ENCODE measurements at regions not wholly inside any gene's neighbourhood (a gene's known extent, or its start where the extent isn't known, plus 50 kb on each side); places are given as distances from the start of the nearest gene placed in this dataset.
"Not testable (repeated sequence)": the region's sequence is repeated elsewhere in the genome, so short reads cannot be mapped to it uniquely, and the experiment has no call there.

DNA sequence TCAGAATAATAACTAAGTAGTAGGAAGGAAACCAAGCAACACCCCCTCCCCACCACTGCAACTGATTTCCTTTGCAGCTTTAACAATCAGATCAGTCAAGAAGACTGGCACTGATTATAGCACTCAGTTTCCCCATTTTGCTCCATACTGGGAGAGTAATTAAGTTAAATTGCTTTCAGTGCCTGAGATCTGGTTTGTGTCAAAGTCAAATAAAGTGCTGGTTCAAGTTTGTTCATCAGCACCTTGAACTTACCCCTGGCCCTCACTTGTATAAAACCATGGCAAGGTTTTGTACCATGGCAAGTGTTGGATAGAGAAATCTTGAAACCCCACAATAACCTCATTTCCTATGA, 290.2 kb upstream of the SEMA6A start:
- DNase-seq = no peak
- no peak overlapping the region for H3K27ac ChIP-seq (ENCODE audit: low read length)
- H3K4me3 ChIP-seq (ENCODE audit: low read length) = no peak overlapping the region
- H3K4me1 ChIP-seq (ENCODE audit: control insufficient read depth, insufficient read depth, low read length) = peaks cover 20% of the 10 kb centered on the region
- H3K9me3 ChIP-seq (replicated peaks; ENCODE audit: control insufficient read depth, low read depth, low read length) = peaks cover 4% of the 10 kb centered on the region
- H3K27me3 ChIP-seq (ENCODE audit: control insufficient read depth, insufficient read depth, low read length) = no peaks in the 10 kb centered on the region
- H3K36me3 ChIP-seq (ENCODE audit: control insufficient read depth, insufficient read depth, low read length) = no peaks in the 10 kb centered on the region

- Histone ChIP-seq H3K27me3 (ENCODE audit: control insufficient read depth, insufficient read depth, low read length) (no peaks in the 10 kb centered on the region), H3K4me3 (ENCODE audit: low read length) (no peak overlapping the region), H3K27ac (ENCODE audit: low read length) (peak overlapping the region; percentile 68), H3K9me3 (replicated peaks; ENCODE audit: control insufficient read depth, low read depth, low read length) (no peaks in the 10 kb centered on the region), H3K36me3 (ENCODE audit: control insufficient read depth, insufficient read depth, low read length) (no peaks in the 10 kb centered on the region), H3K4me1 (ENCODE audit: control insufficient read depth, insufficient read depth, low read length) (peaks cover 20% of the 10 kb centered on the region)
- WGBS (ENCODE audit: insufficient coverage) = 8% methylated on average over 2 of the region's 9 CpGs
- DNase-seq = peak; percentile 34
Observed at GRCh38 chr5:116864157-116864837, 289.7 kb upstream of the SEMA6A start.

DNA sequence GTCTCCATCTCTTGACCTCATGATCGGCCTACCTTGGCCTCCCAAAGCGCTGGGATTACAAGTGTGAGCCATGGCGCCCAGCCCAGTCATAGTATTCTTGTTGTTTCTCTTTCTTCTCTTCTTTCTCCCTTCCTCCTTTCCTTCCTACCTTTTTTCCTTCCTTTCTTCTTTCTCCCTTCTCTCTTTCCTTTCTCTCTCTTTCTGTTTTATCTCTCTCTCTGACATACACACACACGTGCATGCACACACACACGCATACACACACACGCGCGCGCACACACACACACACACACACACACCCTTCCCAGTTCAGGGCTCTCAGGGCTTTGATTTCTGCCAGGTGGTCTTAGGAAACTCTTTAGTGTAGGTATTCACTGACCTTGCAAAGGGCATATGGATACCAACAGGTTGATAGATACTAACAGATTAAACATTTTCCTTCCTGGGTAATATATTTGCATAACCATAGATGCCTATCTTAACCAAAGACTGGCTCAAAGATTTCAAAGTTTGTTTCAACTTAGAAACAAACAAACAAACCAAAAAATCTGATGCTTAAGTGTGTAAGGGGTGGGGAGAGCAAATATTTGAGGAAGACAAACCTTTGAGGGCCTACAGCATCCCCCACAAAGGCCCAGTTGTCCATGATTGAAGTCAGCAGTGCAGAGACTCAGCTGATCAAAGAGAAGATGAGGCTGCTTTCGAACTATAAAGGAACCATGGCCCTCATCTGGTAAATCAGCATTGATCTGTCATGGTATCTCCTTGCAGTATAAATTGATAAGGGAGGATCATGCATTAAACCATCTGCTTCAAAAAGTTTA, 288.2 kb upstream of the SEMA6A start:
- WGBS (ENCODE audit: insufficient coverage) = 93% methylated on average over 3 of the region's 10 CpGs
- no peak overlapping the region for H3K4me3 ChIP-seq (ENCODE audit: low read length)
- no peak overlapping the region for H3K27ac ChIP-seq (ENCODE audit: low read length)
- no peak for DNase-seq
- H3K4me1 ChIP-seq (ENCODE audit: control insufficient read depth, insufficient read depth, low read length) = peaks cover 20% of the 10 kb centered on the region
- no peaks in the 10 kb centered on the region for H3K36me3 ChIP-seq (ENCODE audit: control insufficient read depth, insufficient read depth, low read length)
- H3K9me3 ChIP-seq (replicated peaks; ENCODE audit: control insufficient read depth, low read depth, low read length) = no peaks in the 10 kb centered on the region
- H3K27me3 ChIP-seq (ENCODE audit: control insufficient read depth, insufficient read depth, low read length) = no peaks in the 10 kb centered on the region

- Histone ChIP-seq H3K36me3 (ENCODE audit: control insufficient read depth, insufficient read depth, low read length) (no peaks in the 10 kb centered on the region), H3K9me3 (replicated peaks; ENCODE audit: control insufficient read depth, low read depth, low read length) (no peaks in the 10 kb centered on the region), H3K4me3 (ENCODE audit: low read length) (no peak overlapping the region), H3K27me3 (ENCODE audit: control insufficient read depth, insufficient read depth, low read length) (no peaks in the 10 kb centered on the region), H3K27ac (ENCODE audit: low read length) (peak overlapping the region; percentile 59), H3K4me1 (ENCODE audit: control insufficient read depth, insufficient read depth, low read length) (peaks cover 20% of the 10 kb centered on the region)
- 40% methylated on average over 2 of the region's 2 CpGs for WGBS (ENCODE audit: insufficient coverage)
- peak; percentile 57 for DNase-seq
Observed at GRCh38 chr5:116861666-116862065, 287.0 kb upstream of the SEMA6A start.

DNA sequence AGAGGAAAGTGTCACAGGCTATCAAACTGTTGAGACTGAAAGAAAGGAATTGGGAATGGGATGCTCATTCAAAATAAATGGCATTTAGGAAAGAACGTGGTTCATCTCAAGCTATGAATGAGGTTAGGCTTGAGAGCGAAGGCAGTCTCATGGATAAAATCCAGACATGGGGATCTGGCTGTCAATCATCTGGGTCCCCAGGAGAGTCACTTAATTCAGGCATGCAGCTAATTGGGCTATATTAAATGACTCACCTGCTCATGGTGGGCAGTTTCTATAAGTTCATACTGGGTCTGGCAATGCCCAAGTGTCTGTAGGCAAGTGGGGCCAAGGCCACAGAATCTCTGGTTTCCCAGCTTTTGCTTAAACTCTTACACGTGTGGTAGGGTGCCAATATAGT, 286.5 kb upstream of the SEMA6A start:
- Histone ChIP-seq H3K36me3 (ENCODE audit: control insufficient read depth, insufficient read depth, low read length) (no peaks in the 10 kb centered on the region), H3K27ac (ENCODE audit: low read length) (peak overlapping the region; percentile 62), H3K4me1 (ENCODE audit: control insufficient read depth, insufficient read depth, low read length) (peaks cover 20% of the 10 kb centered on the region), H3K9me3 (replicated peaks; ENCODE audit: control insufficient read depth, low read depth, low read length) (no peaks in the 10 kb centered on the region), H3K27me3 (ENCODE audit: control insufficient read depth, insufficient read depth, low read length) (no peaks in the 10 kb centered on the region), H3K4me3 (ENCODE audit: low read length) (no peak overlapping the region)
- DNase-seq = no peak
- 93% methylated on average over 2 of the region's 3 CpGs for WGBS (ENCODE audit: insufficient coverage)

GRCh38 chr5:116859666-116860320, 285.2 kb upstream of the SEMA6A start:
- peak; percentile 81 for DNase-seq
- no peaks in the 10 kb centered on the region for H3K9me3 ChIP-seq (replicated peaks; ENCODE audit: control insufficient read depth, low read depth, low read length)
- H3K4me1 ChIP-seq (ENCODE audit: control insufficient read depth, insufficient read depth, low read length) = peaks cover 20% of the 10 kb centered on the region
- no peaks in the 10 kb centered on the region for H3K36me3 ChIP-seq (ENCODE audit: control insufficient read depth, insufficient read depth, low read length)
- H3K27me3 ChIP-seq (ENCODE audit: control insufficient read depth, insufficient read depth, low read length) = no peaks in the 10 kb centered on the region
- H3K27ac ChIP-seq (ENCODE audit: low read length) = peak overlapping the region; percentile 62
- no CpG with 5 or more reads among the region's 4 CpGs for WGBS (ENCODE audit: insufficient coverage)
- no peak overlapping the region for H3K4me3 ChIP-seq (ENCODE audit: low read length)

DNA sequence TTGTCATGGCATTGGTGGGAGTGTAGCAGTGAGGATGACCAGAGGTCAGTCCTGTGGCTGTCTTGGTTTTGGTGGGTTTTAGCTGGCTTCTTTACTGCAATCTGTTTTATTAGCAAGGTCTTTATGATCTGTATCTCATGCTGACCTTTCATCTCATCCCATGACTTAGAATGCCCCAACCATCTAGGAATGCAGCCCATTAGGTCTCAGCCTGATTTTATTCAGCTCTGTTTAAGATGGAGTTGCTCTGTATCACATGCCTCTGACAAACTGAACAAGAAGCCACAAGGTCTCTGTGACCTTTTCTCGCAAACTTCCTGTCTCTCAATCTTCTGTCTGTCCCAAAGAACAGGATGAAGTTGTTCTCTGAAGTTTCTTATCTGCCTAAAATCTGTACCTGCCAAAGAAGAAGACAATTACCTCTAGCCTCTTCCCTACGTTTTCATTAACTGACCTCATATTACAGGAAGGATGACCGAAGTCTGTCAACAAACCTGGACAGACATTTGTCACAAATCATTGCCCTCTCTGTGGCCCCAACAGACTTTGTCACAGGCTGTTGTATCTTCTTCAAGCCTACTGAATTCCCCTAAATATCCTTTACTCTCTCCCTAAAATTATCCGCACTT, 284.2 kb upstream of the SEMA6A start:
- no peak for DNase-seq
- H3K27me3 ChIP-seq (ENCODE audit: control insufficient read depth, insufficient read depth, low read length) = no peaks in the 10 kb centered on the region
- no peaks in the 10 kb centered on the region for H3K36me3 ChIP-seq (ENCODE audit: control insufficient read depth, insufficient read depth, low read length)
- H3K4me1 ChIP-seq (ENCODE audit: control insufficient read depth, insufficient read depth, low read length) = peaks cover 14% of the 10 kb centered on the region
- no peak overlapping the region for H3K4me3 ChIP-seq (ENCODE audit: low read length)
- WGBS (ENCODE audit: insufficient coverage) = 43% methylated on average over 2 of the region's 4 CpGs
- H3K27ac ChIP-seq (ENCODE audit: low read length) = no peak overlapping the region
- no peaks in the 10 kb centered on the region for H3K9me3 ChIP-seq (replicated peaks; ENCODE audit: control insufficient read depth, low read depth, low read length)

DNA sequence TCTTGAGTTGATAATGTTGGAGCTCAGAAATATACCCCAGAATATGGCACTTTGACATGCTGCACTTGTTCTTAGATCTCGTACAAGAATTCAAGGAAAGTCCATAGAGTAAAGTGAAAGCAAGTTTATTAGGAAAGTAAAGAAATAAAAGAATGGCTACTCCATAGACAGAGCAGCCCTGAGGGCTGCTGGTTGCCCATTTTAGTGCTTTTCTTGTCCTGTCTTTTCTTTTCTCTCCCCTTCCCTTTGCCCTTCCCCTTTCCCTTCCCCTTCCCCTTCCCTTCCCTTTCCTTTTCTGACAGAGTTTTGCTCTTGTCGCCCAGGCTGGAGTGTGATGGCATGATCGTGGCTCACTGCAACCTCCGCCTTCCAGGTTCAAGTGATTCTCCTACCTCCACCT, 283.4 kb upstream of the SEMA6A start:
- not testable (repeated sequence) for H3K27me3 ChIP-seq (ENCODE audit: control insufficient read depth, insufficient read depth, low read length); H3K9me3 ChIP-seq (replicated peaks; ENCODE audit: control insufficient read depth, low read depth, low read length); H3K36me3 ChIP-seq (ENCODE audit: control insufficient read depth, insufficient read depth, low read length); H3K27ac ChIP-seq (ENCODE audit: low read length); DNase-seq; H3K4me3 ChIP-seq (ENCODE audit: low read length)
- H3K4me1 ChIP-seq (ENCODE audit: control insufficient read depth, insufficient read depth, low read length) = peaks cover 11% of the 10 kb centered on the region
- no CpG with 5 or more reads among the region's 4 CpGs for WGBS (ENCODE audit: insufficient coverage)

DNA sequence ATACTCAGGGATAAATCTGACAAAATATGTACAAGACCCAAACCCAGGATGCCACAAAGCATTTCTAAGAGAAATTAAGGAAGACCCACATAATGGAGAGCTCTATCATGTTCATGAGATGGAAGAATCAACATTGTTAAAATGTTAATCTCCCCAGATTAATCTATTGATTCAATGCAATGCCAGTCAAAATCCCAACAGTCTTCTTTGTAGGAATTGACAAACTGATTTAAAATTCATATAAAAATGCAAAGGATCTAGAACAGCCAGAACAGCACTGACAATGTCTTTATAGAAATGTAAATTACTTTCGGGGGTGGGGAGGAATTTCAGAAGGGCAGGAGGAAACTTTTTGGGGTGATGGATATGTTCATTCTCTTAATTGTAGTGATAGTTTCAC, 281.6 kb upstream of the SEMA6A start:
- Histone ChIP-seq H3K36me3 (ENCODE audit: control insufficient read depth, insufficient read depth, low read length) (no peaks in the 10 kb centered on the region), H3K9me3 (replicated peaks; ENCODE audit: control insufficient read depth, low read depth, low read length) (no peaks in the 10 kb centered on the region), H3K27me3 (ENCODE audit: control insufficient read depth, insufficient read depth, low read length) (no peaks in the 10 kb centered on the region), H3K4me1 (ENCODE audit: control insufficient read depth, insufficient read depth, low read length) (peaks cover 5% of the 10 kb centered on the region), H3K27ac (ENCODE audit: low read length) (no peak overlapping the region), H3K4me3 (ENCODE audit: low read length) (no peak overlapping the region)
- no peak for DNase-seq
- WGBS (ENCODE audit: insufficient coverage) = no CpG with 5 or more reads among the region's 1 CpG

DNA sequence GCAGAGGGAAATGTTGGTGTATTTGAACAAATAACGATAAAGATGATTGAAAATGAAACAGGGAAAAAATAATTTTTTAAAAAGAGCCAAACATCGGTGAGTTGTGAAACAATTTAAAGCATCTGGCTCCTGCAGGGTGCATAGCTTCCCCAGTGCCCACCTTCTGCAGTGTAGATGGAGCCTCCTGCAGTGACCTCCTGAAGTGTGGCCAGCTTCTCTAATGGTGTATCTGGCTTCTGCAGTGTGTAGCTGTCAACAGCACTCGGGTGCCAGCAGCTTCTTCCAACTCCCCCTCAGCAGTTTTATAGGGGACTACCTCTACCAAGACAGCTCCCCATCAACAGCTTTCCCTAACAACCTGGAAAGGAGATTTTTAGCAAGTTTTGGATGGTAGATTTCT, 279.4 kb upstream of the SEMA6A start:
- Histone ChIP-seq H3K9me3 (replicated peaks; ENCODE audit: control insufficient read depth, low read depth, low read length) (no peaks in the 10 kb centered on the region), H3K27ac (ENCODE audit: low read length) (no peak overlapping the region), H3K4me1 (ENCODE audit: control insufficient read depth, insufficient read depth, low read length) (no peaks in the 10 kb centered on the region), H3K4me3 (ENCODE audit: low read length) (no peak overlapping the region), H3K27me3 (ENCODE audit: control insufficient read depth, insufficient read depth, low read length) (no peaks in the 10 kb centered on the region), H3K36me3 (ENCODE audit: control insufficient read depth, insufficient read depth, low read length) (no peaks in the 10 kb centered on the region)
- DNase-seq = no peak
- 43% methylated on average over 2 of the region's 3 CpGs for WGBS (ENCODE audit: insufficient coverage)

All from muscle of leg (tissue), 3 donors.